K562 (cell line): ENCODE measurements at regions not wholly inside any gene's neighbourhood (a gene's known extent, or its start where the extent isn't known, plus 50 kb on each side); places are given as distances from the start of the nearest gene placed in this dataset.

Source experiments
- BRD9 ChIP-seq: fragments of 450-650 bp; IDR thresholded peaks from 2 replicates; pipeline ENCODE4 v1.6.1; 2018; ENCODE audit warnings: low read depth; ENCODE audit not compliant: partially characterized antibody
- CBX5 ChIP-seq: IDR thresholded peaks from 2 replicates; pipeline ENCODE4 v1.6.1; 2014; ENCODE audit warnings: low read depth, borderline replicate concordance
- DPF2 ChIP-seq: fragments of 450-650 bp; IDR thresholded peaks from 2 replicates; pipeline ENCODE4 v1.6.1; 2016
- ERF ChIP-seq: fragments of 450-650 bp; formaldehyde crosslinking; IDR thresholded peaks from 2 replicates; pipeline ENCODE4 v1.4.0; 2020; ENCODE audit warnings: mild to moderate bottlenecking, mixed read lengths
- HES1 ChIP-seq: fragments of 450-650 bp; IDR thresholded peaks from 2 replicates; pipeline ENCODE4 v1.6.1; 2016; ENCODE audit warnings: low read depth, mild to moderate bottlenecking, moderate library complexity
- NFYB ChIP-seq: IDR thresholded peaks from 2 replicates; pipeline ENCODE4 v1.6.1; 2011; ENCODE audit warnings: mild to moderate bottlenecking, moderate library complexity; ENCODE audit not compliant: insufficient read length; ENCODE audit errors: extremely low read depth
- NR4A1 ChIP-seq, 2 experiments: fragments of 250-450 bp in 1 of 2; fragments of 450-650 bp in 1 of 2; sonication (Bioruptor Pico) in 1 of 2; IDR thresholded peaks; 2 replicates each; pipeline versions ENCODE4 v1.4.0 to v1.6.1; 2016 to 2020; ENCODE audit warnings: mild to moderate bottlenecking in 2 of 2, missing compliant biosample characterization in 1 of 2, missing genetic modification characterization in 1 of 2, moderate library complexity in 1 of 2
- TEAD2 ChIP-seq: fragments of 450-650 bp; IDR thresholded peaks from 2 replicates; pipeline ENCODE4 v1.6.1; 2016; ENCODE audit warnings: missing genetic modification characterization, control low read depth, missing compliant biosample characterization
- U2AF2 ChIP-seq: fragments of 200-400 bp; formaldehyde crosslinking; optimal IDR thresholded peaks from 2 replicates; pipeline ENCODE3; 2017; ENCODE audit warnings: low read depth, mild to moderate bottlenecking, low read length
- ZNF124 ChIP-seq: sonication (generic); formaldehyde crosslinking; IDR thresholded peaks from 2 replicates; pipeline ENCODE4 v1.8.1; 2022; ENCODE audit warnings: missing genetic modification reagents
- ZNF175 ChIP-seq: fragments of 200-800 bp; sonication (Bioruptor generic); IDR thresholded peaks from 2 replicates; pipeline ENCODE4 v1.6.1; 2016; ENCODE audit warnings: low read depth, mild to moderate bottlenecking, missing genetic modification characterization, missing compliant biosample characterization
- TF ChIP-seq, protein P1 (sequence below), 2 experiments: fragments of 450-650 bp in 1 of 2; sonication (generic) in 1 of 2; formaldehyde crosslinking in 1 of 2; IDR thresholded peaks; 2 replicates each; pipeline versions ENCODE4 v1.7.1 to v1.9.0; 2016 to 2022; ENCODE audit warnings: inconsistent platforms in 1 of 2, mild to moderate bottlenecking in 1 of 2, missing genetic modification reagents in 1 of 2
- TF ChIP-seq, protein P2 (sequence below): fragments of 450-650 bp; formaldehyde crosslinking; IDR thresholded peaks from 2 replicates; pipeline ENCODE4 v1.4.0; 2020; ENCODE audit warnings: mild to moderate bottlenecking, moderate library complexity
- TF ChIP-seq, protein P3 (sequence below), 2 experiments: fragments of 250-450 bp in 1 of 2; fragments of 450-650 bp in 1 of 2; sonication (Bioruptor Pico) in 1 of 2; IDR thresholded peaks; 2 replicates each; pipeline versions ENCODE4 v1.6.1 to v1.8.0; 2016 to 2021; ENCODE audit warnings: mild to moderate bottlenecking in 2 of 2, moderate library complexity in 2 of 2, missing compliant biosample characterization in 1 of 2, missing genetic modification characterization in 1 of 2

GRCh38 chr9:129412814-129413536, 207.9 kb downstream of the C9orf50 start (continued):
- TF ChIP-seq, protein P1, sequence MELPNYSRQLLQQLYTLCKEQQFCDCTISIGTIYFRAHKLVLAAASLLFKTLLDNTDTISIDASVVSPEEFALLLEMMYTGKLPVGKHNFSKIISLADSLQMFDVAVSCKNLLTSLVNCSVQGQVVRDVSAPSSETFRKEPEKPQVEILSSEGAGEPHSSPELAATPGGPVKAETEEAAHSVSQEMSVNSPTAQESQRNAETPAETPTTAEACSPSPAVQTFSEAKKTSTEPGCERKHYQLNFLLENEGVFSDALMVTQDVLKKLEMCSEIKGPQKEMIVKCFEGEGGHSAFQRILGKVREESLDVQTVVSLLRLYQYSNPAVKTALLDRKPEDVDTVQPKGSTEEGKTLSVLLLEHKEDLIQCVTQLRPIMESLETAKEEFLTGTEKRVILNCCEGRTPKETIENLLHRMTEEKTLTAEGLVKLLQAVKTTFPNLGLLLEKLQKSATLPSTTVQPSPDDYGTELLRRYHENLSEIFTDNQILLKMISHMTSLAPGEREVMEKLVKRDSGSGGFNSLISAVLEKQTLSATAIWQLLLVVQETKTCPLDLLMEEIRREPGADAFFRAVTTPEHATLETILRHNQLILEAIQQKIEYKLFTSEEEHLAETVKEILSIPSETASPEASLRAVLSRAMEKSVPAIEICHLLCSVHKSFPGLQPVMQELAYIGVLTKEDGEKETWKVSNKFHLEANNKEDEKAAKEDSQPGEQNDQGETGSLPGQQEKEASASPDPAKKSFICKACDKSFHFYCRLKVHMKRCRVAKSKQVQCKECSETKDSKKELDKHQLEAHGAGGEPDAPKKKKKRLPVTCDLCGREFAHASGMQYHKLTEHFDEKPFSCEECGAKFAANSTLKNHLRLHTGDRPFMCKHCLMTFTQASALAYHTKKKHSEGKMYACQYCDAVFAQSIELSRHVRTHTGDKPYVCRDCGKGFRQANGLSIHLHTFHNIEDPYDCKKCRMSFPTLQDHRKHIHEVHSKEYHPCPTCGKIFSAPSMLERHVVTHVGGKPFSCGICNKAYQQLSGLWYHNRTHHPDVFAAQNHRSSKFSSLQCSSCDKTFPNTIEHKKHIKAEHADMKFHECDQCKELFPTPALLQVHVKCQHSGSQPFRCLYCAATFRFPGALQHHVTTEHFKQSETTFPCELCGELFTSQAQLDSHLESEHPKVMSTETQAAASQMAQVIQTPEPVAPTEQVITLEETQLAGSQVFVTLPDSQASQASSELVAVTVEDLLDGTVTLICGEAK (IDR thresholded peaks at IDR 0.05) = 0 out of 2 replicates have a peak, but pooled peaks have one; percentile 38
- TF ChIP-seq, protein P1 (CRISPR knock-in tag; IDR thresholded peaks at IDR 0.05) = no peak
- TF ChIP-seq BRD9 (no peak), CBX5 (no peak), U2AF2 (no peak), ZNF124 (no peak), ERF (CRISPR knock-in tag) (peak; percentile 75; the same call in 1 of the 2 replicates), HES1 (no peak), NFYB (no peak), ZNF175 (CRISPR knock-in tag) (peak; percentile 63; the same call in 1 of the 2 replicates), TEAD2 (tag) (0 out of 2 replicates have a peak, but pooled peaks have one; percentile 33), NR4A1 (CRISPR knock-in tag; IDR thresholded peaks at IDR 0.05) (peak; percentile 90), NR4A1 (tag; IDR thresholded peaks at IDR 0.05) (peak; percentile 56; the same call in 1 of the 2 replicates), DPF2 (no peak)
- TF ChIP-seq, protein P2, sequence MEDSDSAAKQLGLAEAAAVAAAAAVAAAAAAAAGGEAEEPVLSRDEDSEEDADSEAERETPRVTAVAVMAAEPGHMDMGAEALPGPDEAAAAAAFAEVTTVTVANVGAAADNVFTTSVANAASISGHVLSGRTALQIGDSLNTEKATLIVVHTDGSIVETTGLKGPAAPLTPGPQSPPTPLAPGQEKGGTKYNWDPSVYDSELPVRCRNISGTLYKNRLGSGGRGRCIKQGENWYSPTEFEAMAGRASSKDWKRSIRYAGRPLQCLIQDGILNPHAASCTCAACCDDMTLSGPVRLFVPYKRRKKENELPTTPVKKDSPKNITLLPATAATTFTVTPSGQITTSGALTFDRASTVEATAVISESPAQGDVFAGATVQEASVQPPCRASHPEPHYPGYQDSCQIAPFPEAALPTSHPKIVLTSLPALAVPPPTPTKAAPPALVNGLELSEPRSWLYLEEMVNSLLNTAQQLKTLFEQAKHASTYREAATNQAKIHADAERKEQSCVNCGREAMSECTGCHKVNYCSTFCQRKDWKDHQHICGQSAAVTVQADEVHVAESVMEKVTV = peak; percentile 8; the same call in 1 of the 2 replicates
- TF ChIP-seq, protein P3, sequence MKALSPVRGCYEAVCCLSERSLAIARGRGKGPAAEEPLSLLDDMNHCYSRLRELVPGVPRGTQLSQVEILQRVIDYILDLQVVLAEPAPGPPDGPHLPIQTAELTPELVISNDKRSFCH (CRISPR knock-in tag; IDR thresholded peaks at IDR 0.05) = no peak
- TF ChIP-seq, protein P3 (tag; IDR thresholded peaks at IDR 0.05) = peak; percentile 77
